Stomach (tissue), 4 donors: ENCODE measurements at regions not wholly inside any gene's neighbourhood (a gene's known extent, or its start where the extent isn't known, plus 50 kb on each side); places are given as distances from the start of the nearest gene placed in this dataset.

ENCODE experiments used
- CTCF ChIP-seq, 7 experiments: fragments of 450-650 bp in 4 of 7; fragments of 200-600 bp in 3 of 7; sonication (generic) in 3 of 7; IDR thresholded peaks; one replicate each; pipeline ENCODE4 v1.5.1; 2016 to 2019; ENCODE audit warnings: antibody characterized with exemption in 7 of 7, control low read depth in 2 of 7, mild to moderate bottlenecking in 1 of 7
- EP300 ChIP-seq: sonication (generic); formaldehyde crosslinking; IDR thresholded peaks from one replicate; pipeline ENCODE4 v1.6.1; 2017; ENCODE audit warnings: antibody characterized with exemption
- POLR2A ChIP-seq, 4 donors: fragments of 450-650 bp; IDR thresholded peaks; one replicate each; pipeline ENCODE4 v1.6.1; 2016; ENCODE audit warnings: antibody characterized with exemption in 4 of 4, control low read depth in 2 of 4, mild to moderate bottlenecking in 1 of 4, moderate library complexity in 1 of 4

DNA sequence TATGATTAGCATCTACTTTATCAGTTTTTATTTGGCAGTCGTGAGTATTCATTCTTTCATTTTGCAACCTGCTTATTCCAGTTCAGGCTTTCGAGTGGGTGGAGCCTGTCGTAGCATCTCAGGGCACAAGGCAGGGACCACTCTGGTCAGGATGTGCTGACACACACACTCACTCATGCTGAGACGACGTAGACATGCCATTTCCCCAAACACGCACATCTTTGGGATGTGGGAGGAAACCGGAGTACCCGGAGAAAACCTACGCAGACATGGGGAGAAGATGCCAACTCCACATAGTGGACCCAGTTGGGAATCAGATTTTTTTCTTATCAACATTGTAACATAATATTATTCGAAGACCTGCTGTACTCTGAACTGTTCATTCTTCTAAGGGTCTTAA is 756.5 kb upstream of the RBFOX1 start:
- no peak for TF ChIP-seq CTCF (IDR thresholded peaks at IDR 0.05)
- no peak for TF ChIP-seq POLR2A (IDR thresholded peaks at IDR 0.05)
- TF ChIP-seq EP300 = no peak
